ENCODE measurements at regions not wholly inside any gene's neighbourhood (a gene's known extent, or its start where the extent isn't known, plus 50 kb on each side); places are given as distances from the start of the nearest gene placed in this dataset.
A peak's percentile ranks its signal among the peaks of the same experiment; 100 is the strongest.
"Not testable (repeated sequence)": the region's sequence is repeated elsewhere in the genome, so short reads cannot be mapped to it uniquely, and the experiment has no call there.

DNA sequence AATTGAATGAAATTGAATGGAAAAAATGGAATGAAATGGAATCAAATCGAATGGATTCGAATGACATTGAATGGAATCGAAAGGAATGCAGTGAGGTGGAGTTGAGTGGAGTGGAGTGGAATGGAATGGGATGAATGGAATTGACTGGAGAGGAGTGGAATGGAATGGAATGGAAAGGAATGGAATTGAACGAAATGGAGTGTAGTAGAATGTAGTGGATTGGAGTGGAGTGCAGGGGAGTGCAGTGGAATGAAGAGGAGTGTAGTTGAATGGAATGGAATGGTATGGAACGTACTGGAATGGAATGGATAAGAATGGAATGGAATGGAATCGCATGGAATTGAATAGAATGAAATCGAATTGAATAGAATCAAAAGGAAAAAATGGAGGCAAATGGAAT, 1047.3 kb downstream of the CDY1 start:
- DNase-seq (ENCODE audit: low spot score); H3K4me1 ChIP-seq (ENCODE audit: insufficient read depth); H3K4me3 ChIP-seq; H3K27ac Mint-ChIP-seq; H3K27ac ChIP-seq (ENCODE audit: low read depth); H3K4me1 Mint-ChIP-seq; H3K79me2 ChIP-seq (replicated peaks; ENCODE audit: insufficient read depth); ATAC-seq; H2AFZ ChIP-seq; H3K4me2 ChIP-seq; H3K27me3 ChIP-seq (ENCODE audit: insufficient read depth); H3K9me2 ChIP-seq (ENCODE audit: insufficient read depth); H4K20me1 ChIP-seq (replicated peaks; ENCODE audit: insufficient read depth); H3F3A ChIP-seq (replicated peaks; ENCODE audit: low read depth); H3K4me3 Mint-ChIP-seq: not testable (repeated sequence)
- peaks cover 56% of the 10 kb centered on the region for H3K36me3 Mint-ChIP-seq (ENCODE audit: low read depth)
- H3K27me3 Mint-ChIP-seq (ENCODE audit: insufficient read depth, low read depth, poor library complexity), result peaks cover 22% of the 10 kb centered on the region
- H3K9me3 Mint-ChIP-seq, result peaks cover 74% of the 10 kb centered on the region
- peaks cover 18% of the 10 kb centered on the region for H3K36me3 ChIP-seq (ENCODE audit: insufficient read depth)

DNA sequence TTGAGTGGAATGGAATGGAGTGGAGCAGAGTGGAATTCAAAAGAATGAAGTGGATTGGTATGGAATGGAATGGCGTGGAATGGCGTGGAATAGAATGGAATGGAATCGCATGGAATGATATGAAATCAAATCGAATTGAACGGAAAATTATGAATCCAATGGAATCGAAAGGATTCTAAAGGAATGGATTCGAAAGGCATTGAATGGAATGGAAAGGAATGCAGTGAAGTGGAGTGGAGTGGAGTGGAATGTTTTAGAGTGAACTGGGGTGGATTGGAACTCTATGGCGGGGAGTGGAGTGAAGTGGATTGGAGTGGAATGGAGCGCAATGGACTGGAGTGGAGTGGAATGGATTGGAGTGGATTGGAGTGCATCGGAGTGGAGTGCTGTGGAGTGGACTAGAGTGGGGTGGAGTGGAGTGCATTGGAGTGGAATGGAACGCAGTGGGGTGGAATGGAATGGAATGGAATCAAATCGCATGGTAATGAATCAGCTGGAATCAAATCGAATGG, 1048.5 kb downstream of the CDY1 start:
- ATAC-seq; H3K4me2 ChIP-seq; H3K4me1 ChIP-seq (ENCODE audit: insufficient read depth); H3K27ac ChIP-seq (ENCODE audit: low read depth); H3K27ac Mint-ChIP-seq; H3K27me3 ChIP-seq (ENCODE audit: insufficient read depth); H3K79me2 ChIP-seq (replicated peaks; ENCODE audit: insufficient read depth); H3K4me1 Mint-ChIP-seq; H3K4me3 Mint-ChIP-seq; H3F3A ChIP-seq (replicated peaks; ENCODE audit: low read depth); H3K9me2 ChIP-seq (ENCODE audit: insufficient read depth); H2AFZ ChIP-seq; H4K20me1 ChIP-seq (replicated peaks; ENCODE audit: insufficient read depth): not testable (repeated sequence)
- peaks cover 63% of the 10 kb centered on the region for H3K9me3 Mint-ChIP-seq
- Histone ChIP-seq H3K4me3 (peak overlapping the region; percentile 12; the same call in 1 of the 2 replicates), H3K36me3 (ENCODE audit: insufficient read depth) (peaks cover 18% of the 10 kb centered on the region)
- peaks cover 44% of the 10 kb centered on the region for H3K36me3 Mint-ChIP-seq (ENCODE audit: low read depth)
- peak; percentile 2 for DNase-seq (ENCODE audit: low spot score)
- peaks cover 18% of the 10 kb centered on the region for H3K27me3 Mint-ChIP-seq (ENCODE audit: insufficient read depth, low read depth, poor library complexity)

DNA sequence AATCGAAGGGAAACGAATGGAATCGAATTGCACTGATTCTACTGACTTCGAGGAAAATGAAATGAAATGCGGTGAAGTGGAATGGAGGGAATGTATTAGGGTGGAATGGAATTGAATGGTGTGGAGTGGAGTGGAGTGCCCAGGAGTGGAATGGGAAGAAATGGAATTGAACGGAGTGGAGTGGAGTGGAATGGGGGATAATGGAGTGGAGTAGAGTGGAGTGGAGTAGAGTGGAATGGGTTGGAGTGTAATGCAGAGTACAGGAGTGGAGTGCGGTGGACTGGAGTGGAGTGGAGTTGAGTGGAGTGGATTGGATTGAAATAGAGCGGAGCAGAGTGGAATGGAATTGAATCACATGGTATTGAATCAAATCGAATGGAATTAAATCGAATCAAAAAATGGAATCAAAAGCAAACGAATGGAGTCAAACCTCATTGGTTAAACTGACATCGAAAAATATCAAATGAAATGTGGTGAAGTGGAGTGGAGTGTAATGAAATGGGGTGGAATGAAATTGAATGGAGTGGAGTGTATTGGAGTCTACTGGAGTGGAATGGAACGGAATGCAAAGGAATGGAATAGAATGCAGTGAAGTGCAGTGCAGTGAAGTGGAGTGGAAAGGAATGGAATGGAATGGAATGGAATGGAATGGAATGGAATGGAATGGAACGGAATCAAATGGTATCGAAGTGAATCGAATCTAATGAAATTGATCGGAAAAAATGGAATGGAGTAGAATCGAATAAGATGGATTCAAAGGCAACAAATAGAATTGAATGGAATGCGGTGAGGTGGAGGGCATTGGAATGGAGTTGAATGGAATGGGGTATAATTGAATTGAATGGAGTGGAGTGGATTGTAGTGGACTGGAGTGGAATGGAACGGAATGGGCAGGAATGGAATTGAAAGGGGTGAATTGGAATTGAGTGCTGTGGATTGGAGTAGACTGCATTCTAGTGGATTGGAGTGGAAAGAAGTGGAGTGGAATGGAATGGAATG, 1049.3 kb downstream of the CDY1 start:
- H2AFZ ChIP-seq; H4K20me1 ChIP-seq (replicated peaks; ENCODE audit: insufficient read depth); H3K27ac ChIP-seq (ENCODE audit: low read depth); H3K4me3 Mint-ChIP-seq; H3F3A ChIP-seq (replicated peaks; ENCODE audit: low read depth); H3K9me2 ChIP-seq (ENCODE audit: insufficient read depth); H3K4me1 ChIP-seq (ENCODE audit: insufficient read depth); ATAC-seq; H3K27me3 ChIP-seq (ENCODE audit: insufficient read depth); H3K4me2 ChIP-seq; H3K4me1 Mint-ChIP-seq; H3K79me2 ChIP-seq (replicated peaks; ENCODE audit: insufficient read depth); H3K27ac Mint-ChIP-seq: not testable (repeated sequence)
- Mint-ChIP-seq H3K9me3 (peaks cover 57% of the 10 kb centered on the region), H3K36me3 (ENCODE audit: low read depth) (peaks cover 41% of the 10 kb centered on the region), H3K27me3 (ENCODE audit: insufficient read depth, low read depth, poor library complexity) (peaks cover 17% of the 10 kb centered on the region)
- Histone ChIP-seq H3K4me3 (peak overlapping the region; percentile 12; the same call in 1 of the 2 replicates), H3K36me3 (ENCODE audit: insufficient read depth) (peaks cover 18% of the 10 kb centered on the region)
- DNase-seq (ENCODE audit: low spot score), result peak; percentile 10

Measured in GM23338 (cell line).